HG03045 (cell line): ENCODE measurements at regions not wholly inside any gene's neighbourhood (a gene's known extent, or its start where the extent isn't known, plus 50 kb on each side); places are given as distances from the start of the nearest gene placed in this dataset.

ENCODE experiments used
- ATAC-seq: cut with Tn5 transposase; IDR thresholded peaks from one replicate; pipeline ENCODE4 v1.9.1; 2021; ENCODE audit warnings: mild to moderate bottlenecking, moderate library complexity; ENCODE audit not compliant: unreplicated experiment

DNA sequence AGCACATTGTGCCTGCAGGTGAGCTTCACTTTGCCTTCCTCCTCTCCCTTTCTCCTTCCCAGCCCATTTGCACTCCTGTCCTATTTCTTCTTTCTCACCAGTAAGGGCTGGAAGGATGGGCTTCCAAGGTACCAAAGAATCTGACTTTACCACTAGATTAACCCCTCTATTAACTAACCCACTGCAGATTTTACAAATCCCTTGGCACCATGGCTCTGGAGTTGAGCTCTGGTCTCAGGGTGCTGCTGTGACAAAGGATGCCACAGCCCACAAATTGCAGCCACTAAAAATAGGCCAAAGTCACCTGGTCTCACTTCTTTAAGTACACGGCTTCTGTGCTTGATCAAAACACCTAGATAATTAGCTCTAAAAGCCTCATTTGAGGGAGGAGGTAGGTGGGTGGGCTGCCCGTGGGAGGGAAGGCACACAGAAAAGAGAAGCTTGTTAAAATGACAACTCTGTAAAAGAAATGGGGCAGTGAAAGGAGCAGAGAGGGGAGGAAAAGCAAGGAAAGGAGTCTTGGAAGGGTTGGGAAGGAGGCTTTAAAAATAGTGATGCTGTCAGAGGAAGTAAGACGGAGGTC, 327.4 kb downstream of the DRD1 start:
- ATAC-seq = no peak

DNA sequence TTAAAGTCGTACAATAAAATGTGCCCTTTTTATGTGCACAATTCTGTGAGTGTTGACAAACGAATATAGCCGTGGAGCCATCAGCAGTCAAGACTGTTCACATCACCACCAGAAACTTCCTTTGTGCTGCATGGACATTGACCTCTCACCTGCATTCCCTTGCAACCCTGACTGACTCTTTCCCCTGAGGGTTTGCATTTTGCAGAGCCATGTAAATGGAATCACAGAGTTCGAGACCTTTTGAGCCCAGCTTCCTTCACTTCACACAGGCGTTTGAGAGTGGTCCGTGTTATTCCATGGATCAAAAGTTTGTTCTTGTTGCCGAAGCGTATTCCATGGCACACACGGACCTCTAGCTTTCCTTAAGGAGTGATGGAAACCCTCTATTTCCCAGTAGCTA, 328.2 kb downstream of the DRD1 start:
- no peak for ATAC-seq

DNA sequence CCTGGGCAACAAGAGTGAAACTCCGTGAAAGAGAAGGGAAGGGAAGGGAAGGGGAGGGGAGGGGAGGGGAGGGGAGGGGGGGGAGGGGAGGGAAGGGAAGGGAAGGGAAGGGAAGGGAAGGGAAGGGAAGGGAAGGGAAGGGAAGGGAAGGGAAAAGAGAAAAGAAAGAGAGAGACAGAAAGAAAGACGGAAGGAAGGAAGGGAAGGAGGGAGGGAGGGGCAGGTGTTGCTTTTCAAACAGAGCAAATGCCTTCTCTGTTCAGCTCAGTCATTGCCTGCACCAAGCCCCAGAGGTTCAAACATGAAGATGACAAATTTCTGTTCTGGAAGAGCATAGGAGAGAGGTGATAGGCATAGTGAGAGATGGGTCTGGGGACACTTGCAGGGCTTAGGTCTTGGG, 330.0 kb downstream of the DRD1 start:
- ATAC-seq = no peak

DNA sequence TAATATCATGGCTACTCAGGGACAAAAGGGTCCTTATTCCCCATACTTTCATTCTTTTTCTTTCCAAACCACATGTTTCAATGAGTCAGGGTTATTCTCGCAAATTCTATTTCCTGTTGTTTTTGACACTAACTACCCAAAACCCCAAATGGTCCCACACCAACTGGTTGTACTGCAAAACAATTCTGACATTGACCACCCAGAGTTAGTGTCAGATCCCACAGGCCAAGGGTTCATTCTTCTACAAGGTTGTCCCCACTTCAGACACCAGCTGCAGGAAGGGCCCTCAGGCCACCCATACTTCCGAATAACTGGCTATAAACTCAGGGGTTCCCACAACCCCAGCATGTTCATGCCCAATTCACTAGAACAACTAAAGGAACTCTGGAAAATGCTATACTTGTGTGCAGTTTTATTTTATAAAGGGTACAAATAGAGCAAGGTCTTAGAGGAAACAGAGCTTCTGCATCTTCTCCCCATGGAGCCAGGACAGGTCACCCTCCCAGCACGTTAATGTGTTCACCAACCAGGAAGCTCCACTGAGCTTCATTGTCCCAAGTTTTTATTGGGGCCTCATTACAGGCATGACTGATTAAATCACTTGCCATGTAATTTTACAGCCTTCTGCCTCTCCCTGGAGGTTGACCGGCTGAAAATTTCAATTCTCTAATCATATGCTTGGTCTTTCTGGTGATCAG, 334.8 kb downstream of the DRD1 start:
- ATAC-seq = no peak

DNA sequence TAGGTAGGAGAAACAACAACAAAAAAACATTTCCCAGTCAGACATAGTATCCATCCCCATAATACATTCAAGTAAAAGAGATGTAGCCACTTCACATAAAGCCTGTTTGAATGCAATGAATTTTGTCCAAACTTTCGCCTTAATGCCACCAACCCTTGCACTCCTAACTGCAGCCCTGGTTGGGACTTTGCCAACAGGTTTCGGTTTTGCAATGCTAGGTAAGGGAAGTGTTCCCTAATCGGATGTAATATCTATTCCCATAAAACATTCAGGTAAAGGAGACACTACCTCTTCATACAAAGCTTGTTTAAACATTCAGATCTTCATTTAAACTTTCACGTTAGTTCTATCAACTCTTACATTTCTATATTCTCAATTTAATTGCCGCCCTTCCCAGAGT, 336.1 kb downstream of the DRD1 start:
- no peak for ATAC-seq

DNA sequence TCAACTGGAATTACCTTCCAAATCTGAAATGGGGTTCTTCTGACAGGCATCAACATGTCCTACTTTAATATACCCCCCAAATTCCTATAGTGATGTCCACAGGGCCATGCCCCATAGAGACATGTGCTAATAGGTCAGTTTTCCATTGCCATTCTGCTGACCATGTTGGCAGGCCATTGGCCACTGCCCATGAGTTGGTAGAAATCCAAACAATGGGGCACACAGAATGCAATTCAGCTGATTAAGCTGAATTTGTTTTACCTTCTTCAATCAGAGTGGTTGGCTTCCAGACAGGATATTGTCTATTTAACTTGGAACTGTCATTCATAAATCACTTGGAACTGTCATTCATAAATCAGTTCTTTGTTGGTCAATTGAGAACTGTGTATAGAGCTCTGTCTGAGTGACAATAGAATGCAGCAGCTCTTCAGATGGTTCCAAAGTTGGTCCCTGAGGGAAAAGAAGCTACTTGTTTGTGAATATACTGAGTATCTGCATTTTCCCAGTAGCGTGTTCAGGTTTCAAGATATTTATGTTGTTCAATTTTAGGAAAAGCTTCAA, 336.9 kb downstream of the DRD1 start:
- no peak for ATAC-seq

DNA sequence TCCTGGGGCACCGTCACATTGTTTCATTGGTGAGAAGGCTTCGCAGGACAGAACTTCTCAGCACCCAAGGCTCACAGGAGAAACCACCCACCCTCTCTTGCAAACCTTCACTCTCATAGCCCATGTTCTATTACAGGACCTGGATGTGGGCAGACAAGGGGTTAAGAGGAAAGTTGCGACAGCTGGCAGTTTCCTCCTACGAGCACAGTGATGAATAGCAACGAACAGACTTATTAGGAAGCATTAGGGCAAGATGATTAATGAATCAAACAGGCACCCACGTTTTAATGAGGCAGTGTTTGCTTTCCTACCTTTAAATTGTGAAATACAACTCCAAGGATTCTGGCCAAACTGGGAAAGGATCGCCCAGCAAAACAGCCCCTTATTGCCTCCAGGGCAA, 339.3 kb downstream of the DRD1 start:
- ATAC-seq = no peak

DNA sequence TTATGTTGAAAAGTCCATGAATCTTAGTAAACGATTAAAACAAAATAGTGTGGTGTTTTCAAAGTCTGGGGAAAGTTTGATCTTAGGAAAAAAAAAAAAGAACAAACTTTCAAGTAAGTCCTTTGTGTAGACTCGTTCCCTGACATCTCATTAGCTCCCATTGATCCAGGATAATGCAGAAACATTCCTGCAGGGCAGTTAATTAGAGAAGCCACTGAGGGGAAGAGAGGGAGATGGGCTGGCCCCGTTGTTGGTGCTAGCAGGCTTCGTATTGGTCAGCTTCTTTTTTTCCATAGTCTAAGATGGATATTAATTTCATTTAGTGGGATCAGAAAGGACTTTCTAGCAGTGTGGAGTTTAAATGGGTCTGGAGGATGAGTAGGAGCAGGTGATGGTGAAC, 340.2 kb downstream of the DRD1 start:
- ATAC-seq = no peak

DNA sequence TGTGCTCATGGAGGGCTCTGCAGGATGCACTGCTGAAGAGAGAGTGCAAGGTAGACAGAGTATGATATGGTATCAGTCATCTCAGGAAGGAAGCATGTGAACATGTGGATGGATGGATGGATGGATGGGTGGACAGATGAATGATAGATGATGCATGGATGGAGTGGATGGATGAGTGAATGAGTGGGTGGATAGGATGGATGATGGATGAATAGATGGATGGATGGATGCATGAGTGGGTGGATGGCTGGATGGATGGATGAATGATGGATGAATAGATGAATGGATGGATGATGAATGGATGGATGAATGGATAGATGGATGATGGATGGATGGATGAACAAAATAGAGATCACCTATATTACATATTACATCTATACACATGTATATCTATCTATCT, 341.3 kb downstream of the DRD1 start:
- no peak for ATAC-seq

DNA sequence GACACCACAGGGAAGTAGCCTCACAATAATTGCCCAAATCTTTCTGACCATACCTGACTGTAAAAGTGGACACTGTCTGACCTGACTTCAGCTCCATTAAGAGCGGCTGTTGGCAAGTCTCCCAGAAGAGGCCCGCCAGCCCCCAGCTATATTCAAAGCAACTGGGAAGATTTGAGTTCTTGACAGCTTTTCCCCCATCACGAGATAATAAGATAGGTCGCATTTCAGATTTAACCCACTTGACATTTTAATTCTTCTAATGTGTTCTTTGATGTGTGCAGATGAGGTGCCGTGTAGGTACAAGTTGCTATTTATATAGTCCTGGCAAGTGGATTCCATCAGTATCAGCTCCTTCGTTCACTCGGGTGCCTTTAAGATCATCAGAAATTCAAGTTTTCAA, 345.7 kb downstream of the DRD1 start:
- no peak for ATAC-seq

DNA sequence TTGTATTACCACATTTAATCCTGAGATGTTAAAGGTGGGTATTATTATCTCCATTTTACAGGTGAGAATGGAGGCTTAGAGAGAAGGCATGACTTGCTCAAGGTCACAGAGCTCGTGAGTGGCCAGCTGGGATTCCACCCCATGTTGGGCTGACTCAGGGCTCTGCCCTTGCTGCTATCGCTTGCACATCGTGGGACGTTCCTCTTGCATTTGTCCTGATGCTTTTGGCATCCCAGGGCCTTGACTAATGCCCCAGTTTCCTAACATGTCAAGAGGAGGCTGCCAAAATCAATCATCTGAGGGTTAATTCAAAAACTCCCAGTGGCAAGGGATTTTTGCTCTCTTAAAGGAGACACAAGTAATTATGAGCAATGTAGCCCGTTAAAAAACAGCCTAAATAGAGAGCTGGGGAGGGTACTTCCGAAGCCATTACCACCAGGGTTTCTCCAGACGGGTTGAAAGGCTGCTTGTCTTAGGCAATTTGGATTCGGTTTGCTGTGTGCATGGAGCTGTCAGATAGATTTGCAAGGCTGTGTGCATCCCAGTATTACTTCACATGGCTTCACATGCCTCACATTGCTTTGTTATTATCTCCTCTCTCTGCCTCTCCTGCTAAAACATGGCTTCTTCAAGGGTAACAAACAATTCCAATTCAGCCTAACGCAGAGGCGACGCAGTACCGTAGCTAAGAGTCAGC, 347.4 kb downstream of the DRD1 start:
- no peak for ATAC-seq

DNA sequence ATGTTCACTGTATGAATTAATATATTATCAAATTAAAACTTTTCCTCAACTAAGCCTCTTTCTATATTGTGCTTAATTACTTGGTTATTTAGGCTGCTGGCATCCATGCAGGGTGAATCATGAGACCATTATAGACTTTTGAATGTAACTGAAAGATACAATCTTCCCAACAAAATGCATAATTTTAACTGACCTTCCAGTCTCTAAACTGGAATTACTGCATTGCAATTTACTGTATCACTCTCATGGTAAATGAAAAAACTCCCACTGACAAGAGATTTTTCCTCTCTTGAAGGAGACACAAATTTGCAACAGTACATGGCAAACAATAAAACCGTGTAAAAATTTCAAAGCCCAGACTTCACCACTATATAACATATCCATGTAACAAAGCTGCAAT, 349.5 kb downstream of the DRD1 start:
- ATAC-seq = no peak

DNA sequence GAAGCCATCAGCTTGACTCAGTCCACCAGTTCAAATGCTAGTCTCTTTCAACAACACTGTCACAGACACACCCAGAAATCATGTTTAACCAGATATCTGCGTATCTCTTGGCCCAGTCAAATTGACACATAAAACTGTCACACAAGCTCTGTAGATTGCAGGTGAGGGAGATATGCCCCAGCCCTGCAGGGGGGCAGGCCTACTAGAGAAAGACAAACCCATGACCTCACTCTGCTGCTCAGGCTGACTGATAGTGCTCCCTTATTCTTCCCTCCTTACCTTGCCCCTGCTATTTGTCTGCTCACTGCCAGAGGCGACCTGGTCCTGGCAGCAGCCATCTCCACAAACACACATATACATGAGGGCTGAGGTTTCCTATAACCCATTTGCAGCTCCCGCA, 351.3 kb downstream of the DRD1 start:
- no peak for ATAC-seq

DNA sequence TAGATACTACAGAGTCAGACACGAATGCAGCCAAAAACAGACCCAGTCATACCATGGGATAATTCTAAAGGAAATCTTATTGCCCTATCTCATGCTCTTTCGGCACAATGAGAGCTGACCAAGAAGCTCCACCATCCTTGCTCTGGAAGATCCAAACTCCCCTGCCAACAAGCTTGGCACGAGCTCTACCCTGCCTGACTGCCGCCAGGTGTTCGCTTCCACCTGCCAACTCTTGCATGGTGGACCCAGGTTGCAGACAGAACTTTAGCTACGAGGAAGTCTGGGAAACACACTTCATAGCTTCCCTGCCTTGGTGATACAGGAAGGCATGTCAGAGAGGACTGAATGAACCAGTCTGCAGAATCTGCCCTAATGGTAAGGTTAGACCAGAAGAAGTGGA, 355.0 kb downstream of the DRD1 start:
- no peak for ATAC-seq

DNA sequence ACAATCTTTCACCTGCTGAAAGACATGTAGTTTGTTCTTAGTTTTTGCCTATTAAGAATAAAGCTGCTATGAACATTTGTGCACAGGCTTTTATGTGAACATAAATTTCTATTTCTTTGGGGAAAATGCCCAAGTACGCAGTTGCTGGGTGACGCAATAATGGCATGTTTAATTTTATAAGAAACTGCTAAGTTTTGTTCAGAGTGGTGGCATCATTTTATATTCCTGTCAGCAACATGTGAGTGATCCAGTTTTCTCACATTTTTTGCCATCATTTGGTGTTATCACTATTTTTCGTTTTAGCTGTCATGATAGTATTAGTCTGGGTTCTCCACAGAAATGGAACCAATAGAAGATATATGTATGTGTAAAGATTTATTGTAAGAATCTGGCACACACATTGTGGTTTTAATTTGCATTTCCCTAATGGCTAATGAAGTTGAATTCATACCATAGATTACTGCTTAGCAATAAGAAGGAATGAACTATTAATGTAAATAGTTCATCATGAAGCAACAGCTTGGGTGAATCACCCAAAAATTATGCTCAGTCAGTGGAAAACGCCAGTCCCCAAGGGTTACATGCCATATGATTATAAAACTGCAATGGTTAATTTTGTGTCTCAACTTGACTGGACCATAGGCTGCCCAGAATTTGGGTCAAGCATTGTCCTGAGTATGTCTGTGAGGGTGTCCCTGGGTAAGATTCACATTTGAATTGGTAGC, 358.6 kb downstream of the MSX2 start:
- ATAC-seq = no peak

DNA sequence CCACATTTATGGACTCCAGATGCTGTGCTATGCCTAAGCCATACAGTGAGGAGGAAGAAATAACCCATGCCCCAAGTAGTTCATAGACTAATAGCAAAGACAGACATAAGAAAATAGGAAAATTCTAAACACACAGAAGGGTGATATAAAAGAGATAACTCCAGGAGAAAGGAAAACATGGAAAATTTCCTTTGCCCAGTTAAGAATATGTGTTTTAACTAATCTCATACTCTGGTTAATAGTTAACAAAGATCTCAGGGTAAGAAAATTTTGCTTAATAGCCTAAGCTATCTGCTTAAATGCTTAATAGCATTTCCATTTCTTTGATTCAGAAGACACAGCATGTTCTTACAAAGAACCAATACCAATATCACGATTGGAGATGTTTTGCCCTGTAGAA, 358.0 kb downstream of the MSX2 start:
- no peak for ATAC-seq

DNA sequence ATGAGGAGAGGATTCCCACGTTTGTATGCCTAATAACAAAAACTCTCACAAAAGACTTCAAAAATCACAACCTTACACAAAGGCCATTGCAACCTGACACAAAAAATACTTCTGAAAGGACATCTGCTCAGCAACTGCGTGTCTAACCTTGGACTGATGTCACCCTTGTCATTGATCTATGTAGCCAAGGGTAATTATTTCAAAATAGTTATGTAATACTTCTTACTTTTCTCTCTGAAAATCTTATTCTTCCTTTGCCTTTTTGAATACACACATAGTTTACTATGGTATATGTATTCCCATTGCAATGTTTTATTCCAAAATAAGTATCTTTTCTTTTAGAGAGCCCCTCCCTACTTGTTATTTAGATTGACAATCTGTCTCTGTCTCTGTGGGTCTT, 355.3 kb downstream of the MSX2 start:
- no peak for ATAC-seq

DNA sequence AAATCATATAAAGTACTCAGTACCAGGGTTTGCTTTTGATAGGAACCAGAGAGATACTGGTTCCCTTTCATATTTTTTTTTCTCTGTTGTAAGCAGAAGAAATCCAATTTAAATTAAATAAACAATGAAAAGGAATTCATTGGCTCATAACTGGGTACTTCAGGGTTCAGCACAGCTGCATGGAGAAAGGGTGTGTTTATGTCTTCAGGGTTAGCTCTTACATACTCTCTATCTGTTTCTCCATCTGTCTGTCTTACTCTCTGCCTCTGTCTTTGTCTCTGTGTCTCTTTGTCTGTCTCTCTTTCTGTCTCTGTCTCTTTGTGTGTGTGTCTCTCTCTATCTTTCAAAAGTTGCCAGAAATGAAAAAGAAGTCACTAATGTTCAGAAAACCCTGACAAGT, 345.9 kb downstream of the MSX2 start:
- ATAC-seq = no peak

DNA sequence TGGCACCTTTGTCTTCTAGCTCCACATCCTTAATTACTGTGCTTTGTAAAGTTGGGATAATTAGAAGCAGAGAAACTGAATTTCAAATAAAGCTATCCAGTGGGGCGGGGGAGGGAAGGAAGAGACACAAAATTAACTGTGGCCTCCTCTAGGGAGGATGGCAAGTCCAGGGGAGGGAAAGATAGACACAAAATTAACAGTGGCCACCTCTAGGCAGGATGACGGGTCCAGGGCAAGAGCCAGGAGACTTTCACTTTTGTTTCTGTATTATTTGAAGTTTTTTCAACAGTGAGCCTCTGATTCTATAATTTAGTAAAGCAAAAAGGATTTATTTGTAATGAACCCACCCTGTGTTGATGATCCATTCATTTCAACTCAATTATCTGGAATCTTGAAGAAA, 335.9 kb downstream of the MSX2 start:
- ATAC-seq = no peak

DNA sequence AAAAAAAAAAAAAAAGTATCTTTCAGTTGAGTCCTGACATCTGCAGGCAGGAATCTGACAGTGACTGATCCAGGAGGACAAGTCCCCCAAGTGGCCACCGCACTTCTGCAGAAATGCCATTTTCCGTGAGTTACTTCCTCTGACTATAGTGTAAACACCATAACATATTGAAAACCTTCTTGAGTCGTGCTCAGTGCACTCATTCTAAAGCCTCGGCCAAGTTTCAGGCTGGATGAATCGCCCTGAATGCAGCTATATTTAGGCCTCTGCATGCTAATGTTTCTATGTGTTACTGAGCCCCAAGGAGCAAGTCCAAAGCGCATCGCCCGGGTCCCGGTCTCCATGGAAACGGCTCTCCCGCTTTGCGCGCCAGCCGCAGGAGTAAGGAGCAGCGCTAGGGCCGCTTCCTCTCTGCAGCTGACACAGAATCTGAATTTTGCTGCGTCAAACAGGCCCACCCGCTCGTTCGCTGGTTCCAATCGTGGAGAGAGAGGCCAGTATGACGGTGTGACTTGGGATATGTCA, 335.4 kb downstream of the MSX2 start:
- no peak for ATAC-seq

DNA sequence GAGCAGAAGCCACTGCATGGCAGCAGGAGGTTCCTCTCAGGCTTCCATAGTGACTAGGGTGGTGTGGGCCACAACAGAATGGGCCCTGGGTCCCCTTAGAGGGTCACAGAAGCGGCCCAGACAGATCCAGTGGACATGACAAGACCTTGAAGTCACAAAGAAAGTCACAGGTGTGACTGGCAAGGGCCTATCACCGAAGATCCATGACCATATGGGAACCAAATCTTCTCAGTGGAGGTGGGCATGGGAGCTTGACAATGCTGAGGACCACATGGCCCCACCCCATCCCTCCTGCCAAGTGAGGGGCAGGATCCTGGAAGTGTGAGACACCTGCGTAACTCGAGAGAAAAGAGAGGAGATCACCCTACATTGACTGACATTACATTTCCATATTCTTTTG, 332.4 kb downstream of the MSX2 start:
- no peak for ATAC-seq
